ENCODE measurements at regions not wholly inside any gene's neighbourhood (a gene's known extent, or its start where the extent isn't known, plus 50 kb on each side); places are given as distances from the start of the nearest gene placed in this dataset.
A peak's percentile ranks its signal among the peaks of the same experiment; 100 is the strongest.

DNA sequence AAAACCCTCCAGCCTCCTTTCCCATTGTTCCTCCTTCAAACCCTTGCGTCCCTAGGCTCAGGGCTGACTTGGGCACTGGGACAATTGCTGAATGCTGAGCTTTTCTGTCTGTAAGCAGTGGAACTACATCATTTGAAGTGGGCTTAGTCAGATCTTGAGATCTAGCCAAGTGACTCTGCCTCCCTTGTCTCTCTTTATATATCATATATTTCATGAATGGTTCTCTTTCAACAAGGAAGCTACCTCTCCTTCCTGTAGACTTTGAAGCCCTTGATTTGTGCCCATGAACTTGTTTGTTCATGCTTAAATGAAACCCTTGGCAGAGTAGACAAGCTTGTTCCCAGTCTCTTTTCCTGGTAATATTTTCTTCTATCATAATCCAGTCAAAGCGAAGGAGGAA is 60.0 kb upstream of the KIF13A start:
- Histone ChIP-seq H2AFZ (ENCODE audit: low read length) (no peak overlapping the region), H2BK5ac (ENCODE audit: insufficient read length, low read length) (no peak overlapping the region), H3K27me3 (ENCODE audit: insufficient read depth, low read length) (no peaks in the 10 kb centered on the region), H3K23me2 (ENCODE audit: insufficient read length, low read depth, low read length, poor library complexity, severe bottlenecking) (no peaks in the 10 kb centered on the region), H3K9ac (ENCODE audit: extremely low read depth, insufficient read length, low read length) (no peak overlapping the region), H2BK15ac (ENCODE audit: low read depth, low read length) (no peak overlapping the region), H2BK120ac (ENCODE audit: low read depth, low read length, poor library complexity, severe bottlenecking) (no peak overlapping the region), H3K18ac (ENCODE audit: insufficient read length, low read depth, low read length) (no peak overlapping the region), H3K14ac (ENCODE audit: insufficient read depth, low read length) (no peak overlapping the region), H3K79me1 (ENCODE audit: insufficient read depth, low read depth, low read length, poor library complexity, severe bottlenecking) (no peaks in the 10 kb centered on the region), H2BK12ac (ENCODE audit: insufficient read length, low read depth, low read length) (no peak overlapping the region), H2BK20ac (ENCODE audit: low read depth, low read length, poor library complexity, severe bottlenecking) (no peak overlapping the region), H4K8ac (replicated peaks; ENCODE audit: insufficient read length, low read depth, low read length) (no peak overlapping the region), H3K56ac (ENCODE audit: insufficient read length, low read depth, low read length) (no peak overlapping the region), H3K79me2 (ENCODE audit: insufficient read depth, low read length) (no peaks in the 10 kb centered on the region), H4K91ac (ENCODE audit: insufficient read length, low read depth, low read length) (no peak overlapping the region), H4K5ac (ENCODE audit: insufficient read length, low read depth, low read length) (no peak overlapping the region), H3K4me1 (ENCODE audit: insufficient read depth, low read length) (no peaks in the 10 kb centered on the region; the same call in 1 of the 2 replicates), H2AK5ac (ENCODE audit: insufficient read length, low read length) (no peak overlapping the region), H3K27ac (ENCODE audit: insufficient read length, low read depth, low read length) (no peak overlapping the region), H3K23ac (ENCODE audit: insufficient read length, low read depth, low read length) (no peak overlapping the region), H4K20me1 (ENCODE audit: control insufficient read depth, insufficient read depth, insufficient read length) (no peaks in the 10 kb centered on the region), H3K9me3 (ENCODE audit: control insufficient read depth, low read depth, low read length) (no peaks in the 10 kb centered on the region), H3T11ph (ENCODE audit: low read length) (no peak overlapping the region), H3K4me2 (ENCODE audit: insufficient read depth, insufficient read length, low read length) (no peak overlapping the region), H3K4ac (ENCODE audit: low read depth, low read length) (no peak overlapping the region)
- no peak for DNase-seq
- Mint-ChIP-seq H3K4me1 (peaks cover 11 to 16% of the 10 kb centered on the region in 2 experiments), H3K36me3 (ENCODE audit: insufficient read depth in 1 of 3, low read depth in 3 of 3) (peaks cover 0 to 7% (median 0%) of the 10 kb centered on the region in 3 experiments; a peak in 1 of 7 replicates), H3K27me3 (ENCODE audit: low read depth) (no peaks in the 10 kb centered on the region), H3K4me3 (no peak overlapping the region), H3K9me3 (peaks cover 0 to 2% of the 10 kb centered on the region in 2 experiments; a peak in 1 of 5 replicates), H3K27ac (peak overlapping the region in 1 of 3 experiments; percentile 6; a peak in 1 of 7 replicates)
- WGBS (ENCODE audit: extremely low coverage, insufficient read length, low lambda C conversion rate) = no CpG with 5 or more reads among the region's 2 CpGs
- TF ChIP-seq, protein P1, sequence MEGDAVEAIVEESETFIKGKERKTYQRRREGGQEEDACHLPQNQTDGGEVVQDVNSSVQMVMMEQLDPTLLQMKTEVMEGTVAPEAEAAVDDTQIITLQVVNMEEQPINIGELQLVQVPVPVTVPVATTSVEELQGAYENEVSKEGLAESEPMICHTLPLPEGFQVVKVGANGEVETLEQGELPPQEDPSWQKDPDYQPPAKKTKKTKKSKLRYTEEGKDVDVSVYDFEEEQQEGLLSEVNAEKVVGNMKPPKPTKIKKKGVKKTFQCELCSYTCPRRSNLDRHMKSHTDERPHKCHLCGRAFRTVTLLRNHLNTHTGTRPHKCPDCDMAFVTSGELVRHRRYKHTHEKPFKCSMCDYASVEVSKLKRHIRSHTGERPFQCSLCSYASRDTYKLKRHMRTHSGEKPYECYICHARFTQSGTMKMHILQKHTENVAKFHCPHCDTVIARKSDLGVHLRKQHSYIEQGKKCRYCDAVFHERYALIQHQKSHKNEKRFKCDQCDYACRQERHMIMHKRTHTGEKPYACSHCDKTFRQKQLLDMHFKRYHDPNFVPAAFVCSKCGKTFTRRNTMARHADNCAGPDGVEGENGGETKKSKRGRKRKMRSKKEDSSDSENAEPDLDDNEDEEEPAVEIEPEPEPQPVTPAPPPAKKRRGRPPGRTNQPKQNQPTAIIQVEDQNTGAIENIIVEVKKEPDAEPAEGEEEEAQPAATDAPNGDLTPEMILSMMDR (conservative IDR thresholded peaks at IDR 0.05) = no peak
